ENCODE measurements at regions not wholly inside any gene's neighbourhood (a gene's known extent, or its start where the extent isn't known, plus 50 kb on each side); places are given as distances from the start of the nearest gene placed in this dataset.

DNA sequence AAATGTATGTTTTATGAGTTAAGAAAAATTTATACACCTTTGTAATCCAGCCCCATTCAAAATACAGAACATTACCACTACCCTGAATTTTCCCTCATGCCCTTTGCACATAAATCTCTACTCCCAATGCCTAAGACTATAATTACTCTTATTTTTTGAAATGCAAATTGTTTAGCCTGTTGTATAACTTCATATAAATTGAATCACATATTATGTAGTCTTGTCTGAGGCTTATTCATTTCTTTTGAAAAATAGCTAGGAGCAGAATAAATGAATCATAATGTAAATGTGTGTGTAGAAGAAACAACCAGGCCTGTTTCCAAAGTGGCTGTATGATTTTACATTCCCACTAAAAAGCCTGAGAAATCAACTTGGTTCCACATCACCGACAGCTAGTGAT, 319.8 kb downstream of the DCAF12L2 start:
- no peak overlapping the region for H3K4me2 ChIP-seq (ENCODE audit: low read length)
- no peaks in the 10 kb centered on the region for H3K9me2 ChIP-seq (replicated peaks; ENCODE audit: control insufficient read depth, low read length)
- no peaks in the 10 kb centered on the region for H4K20me1 ChIP-seq (ENCODE audit: control insufficient read depth, insufficient read depth, low read depth, low read length)
- no peaks in the 10 kb centered on the region for H3K9me3 ChIP-seq (ENCODE audit: control insufficient read depth, insufficient read depth, low read length)
- no peak overlapping the region for H3K27ac ChIP-seq (ENCODE audit: low read depth, low read length)
- H3K36me3 ChIP-seq (ENCODE audit: control insufficient read depth, low read length), result no peaks in the 10 kb centered on the region
- H3K4me1 ChIP-seq (ENCODE audit: control insufficient read depth, low read length), result no peaks in the 10 kb centered on the region
- H3K4me3 ChIP-seq (ENCODE audit: low read length), result no peak overlapping the region
- no peaks in the 10 kb centered on the region for H3F3A ChIP-seq (ENCODE audit: control insufficient read depth, insufficient read depth)
- H3K27me3 ChIP-seq (ENCODE audit: control insufficient read depth, low read length), result no peaks in the 10 kb centered on the region
- H3K79me2 ChIP-seq (ENCODE audit: control insufficient read depth, low read length), result no peaks in the 10 kb centered on the region
- TF ChIP-seq, protein P1, sequence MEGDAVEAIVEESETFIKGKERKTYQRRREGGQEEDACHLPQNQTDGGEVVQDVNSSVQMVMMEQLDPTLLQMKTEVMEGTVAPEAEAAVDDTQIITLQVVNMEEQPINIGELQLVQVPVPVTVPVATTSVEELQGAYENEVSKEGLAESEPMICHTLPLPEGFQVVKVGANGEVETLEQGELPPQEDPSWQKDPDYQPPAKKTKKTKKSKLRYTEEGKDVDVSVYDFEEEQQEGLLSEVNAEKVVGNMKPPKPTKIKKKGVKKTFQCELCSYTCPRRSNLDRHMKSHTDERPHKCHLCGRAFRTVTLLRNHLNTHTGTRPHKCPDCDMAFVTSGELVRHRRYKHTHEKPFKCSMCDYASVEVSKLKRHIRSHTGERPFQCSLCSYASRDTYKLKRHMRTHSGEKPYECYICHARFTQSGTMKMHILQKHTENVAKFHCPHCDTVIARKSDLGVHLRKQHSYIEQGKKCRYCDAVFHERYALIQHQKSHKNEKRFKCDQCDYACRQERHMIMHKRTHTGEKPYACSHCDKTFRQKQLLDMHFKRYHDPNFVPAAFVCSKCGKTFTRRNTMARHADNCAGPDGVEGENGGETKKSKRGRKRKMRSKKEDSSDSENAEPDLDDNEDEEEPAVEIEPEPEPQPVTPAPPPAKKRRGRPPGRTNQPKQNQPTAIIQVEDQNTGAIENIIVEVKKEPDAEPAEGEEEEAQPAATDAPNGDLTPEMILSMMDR (IDR thresholded peaks at IDR 0.05; ENCODE audit: low read depth, low read length, poor library complexity, severe bottlenecking), result no peak
- TF ChIP-seq EZH2phosphoT487 (IDR thresholded peaks at IDR 0.05; ENCODE audit: borderline replicate concordance, low read length), result no peak

DNA sequence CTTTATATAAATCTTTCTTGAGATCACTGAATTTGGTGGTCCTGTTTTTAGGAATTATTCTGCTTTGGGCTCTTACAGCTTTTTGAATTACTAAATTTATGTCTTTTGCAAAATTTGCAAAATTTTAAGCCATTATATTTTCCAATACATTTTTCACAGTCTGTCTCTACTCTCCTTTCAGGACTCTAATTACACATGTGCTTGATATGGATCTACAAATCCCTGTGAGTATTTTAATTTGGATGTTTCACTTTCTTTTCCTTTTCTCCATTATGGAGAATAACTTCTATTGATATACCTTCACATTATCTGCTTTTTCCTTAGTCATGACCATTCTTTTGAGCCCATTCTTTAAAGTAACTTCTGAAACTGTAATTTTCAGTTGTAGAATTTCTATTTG, 315.4 kb downstream of the DCAF12L2 start:
- no peaks in the 10 kb centered on the region for H3K9me3 ChIP-seq (ENCODE audit: control insufficient read depth, insufficient read depth, low read length)
- H3K36me3 ChIP-seq (ENCODE audit: control insufficient read depth, low read length), result no peaks in the 10 kb centered on the region
- H3K4me1 ChIP-seq (ENCODE audit: control insufficient read depth, low read length), result no peaks in the 10 kb centered on the region
- no peak overlapping the region for H3K27ac ChIP-seq (ENCODE audit: low read depth, low read length)
- H4K20me1 ChIP-seq (ENCODE audit: control insufficient read depth, insufficient read depth, low read depth, low read length), result no peaks in the 10 kb centered on the region
- no peak overlapping the region for H3K4me3 ChIP-seq (ENCODE audit: low read length)
- H3F3A ChIP-seq (ENCODE audit: control insufficient read depth, insufficient read depth), result no peaks in the 10 kb centered on the region
- no peak overlapping the region for H3K4me2 ChIP-seq (ENCODE audit: low read length)
- H3K9me2 ChIP-seq (replicated peaks; ENCODE audit: control insufficient read depth, low read length), result no peaks in the 10 kb centered on the region
- H3K27me3 ChIP-seq (ENCODE audit: control insufficient read depth, low read length), result no peaks in the 10 kb centered on the region
- no peaks in the 10 kb centered on the region for H3K79me2 ChIP-seq (ENCODE audit: control insufficient read depth, low read length)
- TF ChIP-seq, protein P1 (IDR thresholded peaks at IDR 0.05; ENCODE audit: low read depth, low read length, poor library complexity, severe bottlenecking), result no peak
- no peak for TF ChIP-seq EZH2phosphoT487 (IDR thresholded peaks at IDR 0.05; ENCODE audit: borderline replicate concordance, low read length)

DNA sequence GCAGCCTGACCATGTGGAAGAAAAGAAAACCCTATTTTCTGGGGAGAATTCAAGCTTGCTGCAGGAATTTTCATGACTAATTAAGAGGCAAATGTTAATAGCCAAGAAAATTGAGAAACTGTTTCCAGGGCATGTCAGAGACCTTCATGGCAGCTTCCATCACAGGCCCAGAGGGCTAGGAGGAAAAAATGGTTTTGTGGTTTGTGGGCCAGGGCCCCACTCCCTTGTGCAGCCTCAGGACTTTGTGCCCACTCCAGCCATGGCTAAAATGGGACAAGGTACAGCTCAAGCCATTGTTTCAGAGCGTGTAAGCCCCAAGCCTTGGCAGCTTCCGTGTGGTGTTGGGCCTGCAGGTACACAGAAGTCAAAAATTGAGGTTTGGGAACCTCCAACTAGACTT, 282.9 kb downstream of the DCAF12L2 start:
- H3K4me3 ChIP-seq (ENCODE audit: low read length), result no peak overlapping the region
- H3K79me2 ChIP-seq (ENCODE audit: control insufficient read depth, low read length), result no peaks in the 10 kb centered on the region
- H3K9me2 ChIP-seq (replicated peaks; ENCODE audit: control insufficient read depth, low read length), result no peaks in the 10 kb centered on the region
- no peaks in the 10 kb centered on the region for H3K27me3 ChIP-seq (ENCODE audit: control insufficient read depth, low read length)
- H4K20me1 ChIP-seq (ENCODE audit: control insufficient read depth, insufficient read depth, low read depth, low read length), result no peaks in the 10 kb centered on the region
- H3K27ac ChIP-seq (ENCODE audit: low read depth, low read length), result no peak overlapping the region
- H3K4me1 ChIP-seq (ENCODE audit: control insufficient read depth, low read length), result no peaks in the 10 kb centered on the region
- H3K36me3 ChIP-seq (ENCODE audit: control insufficient read depth, low read length), result no peaks in the 10 kb centered on the region
- no peak overlapping the region for H3K4me2 ChIP-seq (ENCODE audit: low read length)
- no peak for TF ChIP-seq EZH2phosphoT487 (IDR thresholded peaks at IDR 0.05; ENCODE audit: borderline replicate concordance, low read length)
- TF ChIP-seq, protein P1 (IDR thresholded peaks at IDR 0.05; ENCODE audit: low read depth, low read length, poor library complexity, severe bottlenecking), result no peak
- no peaks in the 10 kb centered on the region for H3F3A ChIP-seq (ENCODE audit: control insufficient read depth, insufficient read depth)
- H3K9me3 ChIP-seq (ENCODE audit: control insufficient read depth, insufficient read depth, low read length), result no peaks in the 10 kb centered on the region; the same call in 1 of the 2 replicates

DNA sequence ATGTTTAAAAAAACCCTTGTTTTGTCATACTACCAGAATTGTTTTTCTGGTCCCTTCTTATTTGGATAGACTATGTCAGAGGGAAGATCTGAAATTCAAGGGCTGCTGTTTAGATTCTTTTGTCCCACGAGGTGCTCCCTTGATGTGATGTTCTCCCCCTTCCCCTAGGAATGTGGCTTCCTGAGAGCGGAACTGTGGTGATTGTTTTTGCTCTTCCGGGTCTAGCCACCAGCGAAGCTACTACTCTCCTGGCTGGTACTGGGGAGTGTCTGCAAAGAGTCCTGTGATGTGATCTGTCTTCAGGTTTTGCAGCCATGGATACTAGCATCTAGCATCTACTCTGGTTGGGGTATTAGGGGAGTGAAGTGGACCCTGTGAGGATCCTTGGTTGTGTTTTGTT, 271.1 kb downstream of the DCAF12L2 start:
- H4K20me1 ChIP-seq (ENCODE audit: control insufficient read depth, insufficient read depth, low read depth, low read length), result no peaks in the 10 kb centered on the region
- H3K36me3 ChIP-seq (ENCODE audit: control insufficient read depth, low read length), result no peaks in the 10 kb centered on the region
- no peaks in the 10 kb centered on the region for H3K4me1 ChIP-seq (ENCODE audit: control insufficient read depth, low read length)
- H3K79me2 ChIP-seq (ENCODE audit: control insufficient read depth, low read length), result no peaks in the 10 kb centered on the region
- no peak overlapping the region for H3K4me2 ChIP-seq (ENCODE audit: low read length)
- H3K27me3 ChIP-seq (ENCODE audit: control insufficient read depth, low read length), result no peaks in the 10 kb centered on the region
- H3K27ac ChIP-seq (ENCODE audit: low read depth, low read length), result no peak overlapping the region
- H3K9me2 ChIP-seq (replicated peaks; ENCODE audit: control insufficient read depth, low read length), result no peaks in the 10 kb centered on the region
- TF ChIP-seq EZH2phosphoT487 (IDR thresholded peaks at IDR 0.05; ENCODE audit: borderline replicate concordance, low read length), result no peak
- TF ChIP-seq, protein P1 (IDR thresholded peaks at IDR 0.05; ENCODE audit: low read depth, low read length, poor library complexity, severe bottlenecking), result no peak
- no peaks in the 10 kb centered on the region for H3F3A ChIP-seq (ENCODE audit: control insufficient read depth, insufficient read depth)
- H3K4me3 ChIP-seq (ENCODE audit: low read length), result no peak overlapping the region
- no peaks in the 10 kb centered on the region for H3K9me3 ChIP-seq (ENCODE audit: control insufficient read depth, insufficient read depth, low read length)
